ENCODE measurements at regions not wholly inside any gene's neighbourhood (a gene's known extent, or its start where the extent isn't known, plus 50 kb on each side); places are given as distances from the start of the nearest gene placed in this dataset.

- no peak for DNase-seq (ENCODE audit: low spot score)
- WGBS, result 68% methylated on average over 4 of the region's 4 CpGs
- Histone ChIP-seq H3K9ac (ENCODE audit: low read depth in 1 of 2, low read length in 2 of 2) (no peak overlapping the region), H3K4me3 (ENCODE audit: low read depth in 1 of 3, low read length in 3 of 3) (no peak overlapping the region), H3K4me1 (ENCODE audit: control insufficient read depth in 4 of 4, insufficient read depth in 4 of 4, low read length in 3 of 4) (peaks cover 0 to 3% (median 1%) of the 10 kb centered on the region in 4 donors), H3K27me3 (ENCODE audit: control insufficient read depth in 4 of 4, insufficient read depth in 4 of 4, low read length in 3 of 4) (no peaks in the 10 kb centered on the region), H3K36me3 (ENCODE audit: control insufficient read depth in 4 of 4, insufficient read depth in 3 of 4, low read depth in 1 of 4, low read length in 3 of 4) (peaks cover 2 to 18% (median 7%) of the 10 kb centered on the region in 4 donors), H3K9me3 (ENCODE audit: control insufficient read depth in 4 of 4, low read length in 3 of 4) (no peaks in the 10 kb centered on the region), H3K27ac (ENCODE audit: low read depth in 1 of 2, low read length in 2 of 2) (no peak overlapping the region)
- TF ChIP-seq MAX (IDR thresholded peaks at IDR 0.05) (no peak), SP1 (IDR thresholded peaks at IDR 0.05) (no peak), CTCF (IDR thresholded peaks at IDR 0.05; ENCODE audit: low read depth, low read length, missing input control) (no peak), GABPA (IDR thresholded peaks at IDR 0.05 in 1 of 2, conservative IDR thresholded peaks at IDR 0.05 in 1 of 2) (no peak), HNF4G (IDR thresholded peaks at IDR 0.05) (no peak), EGR1 (IDR thresholded peaks at IDR 0.05; ENCODE audit: low read depth in 2 of 2) (no peak), ZBTB33 (IDR thresholded peaks at IDR 0.05) (no peak), REST (IDR thresholded peaks at IDR 0.05) (no peak), ATF3 (IDR thresholded peaks at IDR 0.05) (no peak), FOXA2 (IDR thresholded peaks at IDR 0.05) (no peak), HNF4A (conservative IDR thresholded peaks at IDR 0.05) (no peak)
Observed at GRCh38 chr22:25374869-25375268, 155.4 kb downstream of the CRYBB2 start.

GRCh38 chr22:25375683-25376082 is 156.2 kb downstream of the CRYBB2 start:
- DNase-seq (ENCODE audit: low spot score), result no peak
- H3K36me3 ChIP-seq (ENCODE audit: control insufficient read depth in 4 of 4, insufficient read depth in 3 of 4, low read depth in 1 of 4, low read length in 3 of 4), result peaks cover 8 to 24% (median 9%) of the 10 kb centered on the region in 4 donors
- 96% methylated on average over 11 of the region's 11 CpGs for WGBS
- TF ChIP-seq SP1 (IDR thresholded peaks at IDR 0.05) (no peak), FOXA1 (IDR thresholded peaks at IDR 0.05) (no peak), MAX (IDR thresholded peaks at IDR 0.05) (no peak), TAF1 (conservative IDR thresholded peaks at IDR 0.05) (no peak), GABPA (IDR thresholded peaks at IDR 0.05 in 1 of 2, conservative IDR thresholded peaks at IDR 0.05 in 1 of 2) (no peak), HNF4A (conservative IDR thresholded peaks at IDR 0.05) (no peak), ATF3 (IDR thresholded peaks at IDR 0.05) (no peak), ZBTB33 (IDR thresholded peaks at IDR 0.05) (no peak), NR2F2 (IDR thresholded peaks at IDR 0.05) (no peak), RAD21 (IDR thresholded peaks at IDR 0.05) (no peak), JUND (IDR thresholded peaks at IDR 0.05) (no peak), RXRA (IDR thresholded peaks at IDR 0.05) (no peak), REST (IDR thresholded peaks at IDR 0.05) (no peak), FOXA2 (IDR thresholded peaks at IDR 0.05) (no peak), HNF4G (IDR thresholded peaks at IDR 0.05) (no peak)

More at GRCh38 chr22:25375683-25376082, 156.2 kb downstream of the CRYBB2 start:
- H3K4me1 ChIP-seq (ENCODE audit: control insufficient read depth in 4 of 4, insufficient read depth in 4 of 4, low read length in 3 of 4), result peaks cover 0 to 3% (median 1%) of the 10 kb centered on the region in 4 donors
- H3K4me3 ChIP-seq (ENCODE audit: low read depth in 1 of 3, low read length in 3 of 3), result no peak overlapping the region
- no peaks in the 10 kb centered on the region for H3K9me3 ChIP-seq (ENCODE audit: control insufficient read depth in 4 of 4, low read length in 3 of 4)
- H3K27me3 ChIP-seq (ENCODE audit: control insufficient read depth in 4 of 4, insufficient read depth in 4 of 4, low read length in 3 of 4), result no peaks in the 10 kb centered on the region
- no peak overlapping the region for H3K9ac ChIP-seq (ENCODE audit: low read depth in 1 of 2, low read length in 2 of 2)
- H3K27ac ChIP-seq (ENCODE audit: low read depth in 1 of 2, low read length in 2 of 2), result no peak overlapping the region
